ENCODE measurements at regions not wholly inside any gene's neighbourhood (a gene's known extent, or its start where the extent isn't known, plus 50 kb on each side); places are given as distances from the start of the nearest gene placed in this dataset.

DNA sequence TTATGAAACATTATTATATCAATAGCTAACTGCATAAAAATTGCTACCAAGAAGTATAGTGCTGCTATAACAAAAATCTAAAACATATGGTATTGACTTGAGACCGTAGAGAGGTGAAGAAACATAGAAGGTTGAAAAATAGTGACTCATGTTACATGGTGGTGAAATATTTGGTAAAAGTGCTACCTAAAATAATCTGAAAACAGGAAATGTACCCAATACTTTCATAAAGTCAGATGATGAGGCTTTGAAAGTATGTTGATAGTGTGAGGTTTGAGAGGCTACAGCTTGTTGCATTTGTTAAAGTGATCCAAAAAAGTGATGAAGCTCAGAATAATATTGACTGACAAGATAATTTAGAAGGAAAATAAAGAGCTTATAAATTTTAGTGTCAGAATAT, 718.7 kb upstream of the SLC8A1 start:
- Histone ChIP-seq H2AFZ (ENCODE audit: low read depth, low read length) (no peak overlapping the region), H3K27me3 (ENCODE audit: low read depth, low read length) (no peaks in the 10 kb centered on the region)

DNA sequence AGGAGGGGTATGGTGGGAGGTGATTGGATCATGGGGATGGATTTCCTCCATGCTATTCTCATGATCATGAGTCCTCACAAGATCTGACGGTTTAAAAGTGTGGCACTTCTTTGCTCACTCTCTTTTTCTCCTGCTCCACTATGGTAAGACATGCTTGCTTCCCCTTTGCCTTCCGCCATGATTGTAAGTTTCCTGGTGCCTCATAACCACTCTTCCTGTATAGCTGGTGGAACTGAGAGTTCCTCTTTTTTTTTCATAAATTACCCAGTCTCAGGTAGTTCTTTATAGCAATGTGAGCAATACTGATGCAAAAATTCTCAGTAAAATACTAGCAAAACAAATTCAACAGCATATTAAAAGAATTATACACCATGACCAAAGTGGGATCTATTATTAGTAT, 728.5 kb upstream of the SLC8A1 start:
- H3K9me3 ChIP-seq (ENCODE audit: insufficient read depth, low read length), result no peaks in the 10 kb centered on the region
- no peak overlapping the region for H3K9ac ChIP-seq (ENCODE audit: low read length)
- no peak overlapping the region for H3K4me3 ChIP-seq (ENCODE audit: low read length)
- H3K27ac ChIP-seq (ENCODE audit: low read length), result no peak overlapping the region
- H4K20me1 ChIP-seq (ENCODE audit: insufficient read depth, low read length), result no peaks in the 10 kb centered on the region
- no peaks in the 10 kb centered on the region for H3K27me3 ChIP-seq (ENCODE audit: low read depth, low read length)
- peaks cover 12% of the 10 kb centered on the region for H3K4me1 ChIP-seq (ENCODE audit: low read length)
- H3K4me2 ChIP-seq (ENCODE audit: low read length), result no peak overlapping the region
- H3K79me2 ChIP-seq (ENCODE audit: low read length), result no peaks in the 10 kb centered on the region
- no peaks in the 10 kb centered on the region for H3K36me3 ChIP-seq (replicated peaks; ENCODE audit: low read depth, low read length)
- no peak for TF ChIP-seq EZH2phosphoT487 (IDR thresholded peaks at IDR 0.05; ENCODE audit: low read depth)
- TF ChIP-seq, protein P1, sequence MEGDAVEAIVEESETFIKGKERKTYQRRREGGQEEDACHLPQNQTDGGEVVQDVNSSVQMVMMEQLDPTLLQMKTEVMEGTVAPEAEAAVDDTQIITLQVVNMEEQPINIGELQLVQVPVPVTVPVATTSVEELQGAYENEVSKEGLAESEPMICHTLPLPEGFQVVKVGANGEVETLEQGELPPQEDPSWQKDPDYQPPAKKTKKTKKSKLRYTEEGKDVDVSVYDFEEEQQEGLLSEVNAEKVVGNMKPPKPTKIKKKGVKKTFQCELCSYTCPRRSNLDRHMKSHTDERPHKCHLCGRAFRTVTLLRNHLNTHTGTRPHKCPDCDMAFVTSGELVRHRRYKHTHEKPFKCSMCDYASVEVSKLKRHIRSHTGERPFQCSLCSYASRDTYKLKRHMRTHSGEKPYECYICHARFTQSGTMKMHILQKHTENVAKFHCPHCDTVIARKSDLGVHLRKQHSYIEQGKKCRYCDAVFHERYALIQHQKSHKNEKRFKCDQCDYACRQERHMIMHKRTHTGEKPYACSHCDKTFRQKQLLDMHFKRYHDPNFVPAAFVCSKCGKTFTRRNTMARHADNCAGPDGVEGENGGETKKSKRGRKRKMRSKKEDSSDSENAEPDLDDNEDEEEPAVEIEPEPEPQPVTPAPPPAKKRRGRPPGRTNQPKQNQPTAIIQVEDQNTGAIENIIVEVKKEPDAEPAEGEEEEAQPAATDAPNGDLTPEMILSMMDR (IDR thresholded peaks at IDR 0.05; ENCODE audit: low read depth, low read length), result no peak
- H2AFZ ChIP-seq (ENCODE audit: low read depth, low read length), result no peak overlapping the region

More for the DNA sequence above, 718.7 kb upstream of the SLC8A1 start:
- TF ChIP-seq, protein P1 (IDR thresholded peaks at IDR 0.05; ENCODE audit: low read depth, low read length), result no peak
- TF ChIP-seq EZH2phosphoT487 (IDR thresholded peaks at IDR 0.05; ENCODE audit: low read depth), result no peak
- Histone ChIP-seq H4K20me1 (ENCODE audit: insufficient read depth, low read length) (no peaks in the 10 kb centered on the region), H3K36me3 (replicated peaks; ENCODE audit: low read depth, low read length) (no peaks in the 10 kb centered on the region), H3K9ac (ENCODE audit: low read length) (no peak overlapping the region), H3K4me3 (ENCODE audit: low read length) (no peak overlapping the region), H3K4me1 (ENCODE audit: low read length) (no peaks in the 10 kb centered on the region), H3K4me2 (ENCODE audit: low read length) (no peak overlapping the region), H3K27ac (ENCODE audit: low read length) (no peak overlapping the region), H3K9me3 (ENCODE audit: insufficient read depth, low read length) (no peaks in the 10 kb centered on the region), H3K79me2 (ENCODE audit: low read length) (no peaks in the 10 kb centered on the region)

DNA sequence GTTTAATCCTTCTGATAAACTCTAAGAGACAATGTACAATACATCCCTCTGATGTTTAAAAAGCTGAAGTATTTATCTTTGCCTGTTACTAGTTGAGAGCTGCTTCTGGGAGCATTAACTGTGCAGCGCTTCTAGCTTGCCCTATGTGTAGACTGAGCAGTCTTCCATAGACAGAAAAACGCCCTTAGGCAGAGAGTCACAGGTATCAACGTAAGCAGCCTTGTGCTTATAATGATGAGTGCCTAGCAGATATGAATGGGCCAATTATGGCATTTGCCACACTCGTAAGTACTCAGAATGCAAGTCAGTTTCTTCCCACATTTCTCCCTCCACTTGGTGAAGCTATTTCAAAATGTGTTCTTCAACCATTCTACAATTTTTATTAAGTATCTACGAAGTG, 731.1 kb upstream of the SLC8A1 start:
- Histone ChIP-seq H2AFZ (ENCODE audit: low read depth, low read length) (no peak overlapping the region), H3K4me2 (ENCODE audit: low read length) (no peak overlapping the region), H3K4me3 (ENCODE audit: low read length) (no peak overlapping the region), H3K27ac (ENCODE audit: low read length) (no peak overlapping the region), H4K20me1 (ENCODE audit: insufficient read depth, low read length) (no peaks in the 10 kb centered on the region), H3K27me3 (ENCODE audit: low read depth, low read length) (no peaks in the 10 kb centered on the region), H3K79me2 (ENCODE audit: low read length) (no peaks in the 10 kb centered on the region), H3K4me1 (ENCODE audit: low read length) (peaks cover 20% of the 10 kb centered on the region), H3K9ac (ENCODE audit: low read length) (no peak overlapping the region), H3K9me3 (ENCODE audit: insufficient read depth, low read length) (no peaks in the 10 kb centered on the region), H3K36me3 (replicated peaks; ENCODE audit: low read depth, low read length) (no peaks in the 10 kb centered on the region)
- TF ChIP-seq, protein P1 (IDR thresholded peaks at IDR 0.05; ENCODE audit: low read depth, low read length), result no peak
- no peak for TF ChIP-seq EZH2phosphoT487 (IDR thresholded peaks at IDR 0.05; ENCODE audit: low read depth)

DNA sequence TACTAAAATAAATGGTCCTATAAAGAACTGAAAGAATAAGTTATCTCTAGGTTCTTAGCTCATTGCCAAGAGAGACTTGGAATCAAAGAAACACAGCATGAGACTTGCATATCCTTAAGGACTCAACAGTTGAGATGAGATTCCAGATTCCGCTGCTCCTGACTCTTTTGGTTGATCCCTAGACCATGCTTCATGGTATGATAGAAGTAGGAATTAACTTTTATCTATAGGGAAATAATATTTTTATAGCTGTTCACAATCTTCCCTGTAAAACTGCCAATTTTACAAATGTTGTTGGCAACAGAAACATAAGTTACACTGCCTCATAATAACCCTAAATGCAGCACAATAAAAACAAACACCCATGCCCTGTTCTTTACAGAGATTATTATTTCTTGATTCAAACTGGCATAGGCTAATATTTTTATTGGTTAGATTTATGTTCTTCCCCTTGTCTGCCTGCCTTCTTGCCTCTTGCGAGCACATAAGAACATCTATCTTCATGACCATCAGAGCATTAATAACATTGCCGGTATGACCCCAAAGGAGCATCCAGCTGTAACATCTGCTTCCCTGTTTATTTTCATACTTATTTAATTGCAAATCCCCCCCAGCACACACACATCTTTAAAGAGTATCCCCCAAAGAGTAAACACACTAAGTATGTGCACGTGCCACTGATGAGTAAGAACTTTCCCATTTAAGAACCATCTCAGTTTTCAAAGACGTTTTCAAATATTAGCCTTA, 735.7 kb upstream of the SLC8A1 start:
- no peak overlapping the region for H3K4me2 ChIP-seq (ENCODE audit: low read length)

More for the DNA sequence above, 735.7 kb upstream of the SLC8A1 start:
- Histone ChIP-seq H3K79me2 (ENCODE audit: low read length) (no peaks in the 10 kb centered on the region), H3K36me3 (replicated peaks; ENCODE audit: low read depth, low read length) (no peaks in the 10 kb centered on the region), H3K9me3 (ENCODE audit: insufficient read depth, low read length) (no peaks in the 10 kb centered on the region), H3K27me3 (ENCODE audit: low read depth, low read length) (no peaks in the 10 kb centered on the region), H2AFZ (ENCODE audit: low read depth, low read length) (no peak overlapping the region), H3K9ac (ENCODE audit: low read length) (no peak overlapping the region), H3K27ac (ENCODE audit: low read length) (no peak overlapping the region), H3K4me3 (ENCODE audit: low read length) (no peak overlapping the region), H4K20me1 (ENCODE audit: insufficient read depth, low read length) (no peaks in the 10 kb centered on the region), H3K4me1 (ENCODE audit: low read length) (peaks cover 16% of the 10 kb centered on the region)
- TF ChIP-seq, protein P1 (IDR thresholded peaks at IDR 0.05; ENCODE audit: low read depth, low read length), result no peak
- no peak for TF ChIP-seq EZH2phosphoT487 (IDR thresholded peaks at IDR 0.05; ENCODE audit: low read depth)
